SU-DHL-6 (cell line): ENCODE measurements at regions not wholly inside any gene's neighbourhood (a gene's known extent, or its start where the extent isn't known, plus 50 kb on each side); places are given as distances from the start of the nearest gene placed in this dataset.

Source experiments
- EZH2phosphoT487 ChIP-seq: fragments of 200-600 bp; sonication (generic), shearing (Covaris generic); conservative IDR thresholded peaks from 2 replicates; pipeline ENCODE4 v1.6.1; 2018; ENCODE audit warnings: mild to moderate bottlenecking, antibody characterized with exemption, low read length, moderate library complexity, mixed read lengths
- TF ChIP-seq, protein P1 (sequence below): fragments of 200-600 bp; sonication (generic); IDR thresholded peaks from one replicate; pipeline ENCODE4 v1.5.1; 2017; ENCODE audit warnings: antibody characterized with exemption, mild to moderate bottlenecking, low read length, moderate library complexity; ENCODE audit not compliant: insufficient read depth, poor library complexity, severe bottlenecking

DNA sequence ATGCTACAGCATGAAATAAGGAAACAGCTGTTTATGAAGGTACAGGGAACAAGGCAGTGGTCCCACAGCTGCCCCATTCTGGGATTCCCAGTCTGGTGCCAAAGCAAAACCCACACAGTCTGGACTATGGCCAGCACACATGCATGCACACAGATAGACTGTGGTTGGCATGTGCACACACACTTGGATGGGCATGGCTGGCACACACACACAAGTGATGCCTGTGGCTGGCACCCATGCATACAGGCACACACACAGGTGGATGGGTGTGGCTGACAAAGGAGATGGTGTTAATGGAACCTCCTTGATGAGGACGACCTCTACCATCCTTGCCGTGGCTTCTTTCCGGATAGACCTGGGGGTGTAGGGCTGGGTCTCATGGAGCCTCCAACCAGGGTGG lies 114.0 kb upstream of the LYZL2 start:
- TF ChIP-seq, protein P1, sequence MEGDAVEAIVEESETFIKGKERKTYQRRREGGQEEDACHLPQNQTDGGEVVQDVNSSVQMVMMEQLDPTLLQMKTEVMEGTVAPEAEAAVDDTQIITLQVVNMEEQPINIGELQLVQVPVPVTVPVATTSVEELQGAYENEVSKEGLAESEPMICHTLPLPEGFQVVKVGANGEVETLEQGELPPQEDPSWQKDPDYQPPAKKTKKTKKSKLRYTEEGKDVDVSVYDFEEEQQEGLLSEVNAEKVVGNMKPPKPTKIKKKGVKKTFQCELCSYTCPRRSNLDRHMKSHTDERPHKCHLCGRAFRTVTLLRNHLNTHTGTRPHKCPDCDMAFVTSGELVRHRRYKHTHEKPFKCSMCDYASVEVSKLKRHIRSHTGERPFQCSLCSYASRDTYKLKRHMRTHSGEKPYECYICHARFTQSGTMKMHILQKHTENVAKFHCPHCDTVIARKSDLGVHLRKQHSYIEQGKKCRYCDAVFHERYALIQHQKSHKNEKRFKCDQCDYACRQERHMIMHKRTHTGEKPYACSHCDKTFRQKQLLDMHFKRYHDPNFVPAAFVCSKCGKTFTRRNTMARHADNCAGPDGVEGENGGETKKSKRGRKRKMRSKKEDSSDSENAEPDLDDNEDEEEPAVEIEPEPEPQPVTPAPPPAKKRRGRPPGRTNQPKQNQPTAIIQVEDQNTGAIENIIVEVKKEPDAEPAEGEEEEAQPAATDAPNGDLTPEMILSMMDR, result no peak
- TF ChIP-seq EZH2phosphoT487, result no peak
